ENCODE measurements at regions not wholly inside any gene's neighbourhood (a gene's known extent, or its start where the extent isn't known, plus 50 kb on each side); places are given as distances from the start of the nearest gene placed in this dataset.

DNA sequence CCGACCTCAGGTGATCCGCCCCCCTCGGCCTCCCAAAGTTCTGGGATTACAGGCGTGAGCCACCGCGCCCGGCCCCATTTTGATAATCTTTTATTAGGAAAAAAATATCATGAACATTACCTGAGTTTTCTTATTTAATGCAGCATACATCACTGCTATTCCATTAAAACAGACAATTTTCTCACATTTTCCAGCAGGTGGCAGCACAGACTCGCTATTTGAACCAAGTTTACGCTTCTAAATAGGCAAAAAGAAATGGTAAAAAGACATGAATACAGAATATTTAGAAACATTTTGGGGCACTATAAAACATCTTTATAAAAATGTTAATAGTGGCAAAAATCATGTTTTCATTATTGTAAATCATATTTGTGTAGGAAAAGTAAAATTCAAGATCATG, 903.1 kb downstream of the SLITRK6 start:
- TF ChIP-seq TAF1 (IDR thresholded peaks at IDR 0.05; ENCODE audit: borderline replicate concordance, low read depth, low read length) = no peak
- TF ChIP-seq POLR2AphosphoS5 (IDR thresholded peaks at IDR 0.05; ENCODE audit: low read depth, low read length) = no peak
- TF ChIP-seq POLR2A (IDR thresholded peaks at IDR 0.05; ENCODE audit: low read depth, low read length) = no peak
- DNase-seq (ENCODE audit: insufficient read length) (no peak), FAIRE-seq (no peak)

DNA sequence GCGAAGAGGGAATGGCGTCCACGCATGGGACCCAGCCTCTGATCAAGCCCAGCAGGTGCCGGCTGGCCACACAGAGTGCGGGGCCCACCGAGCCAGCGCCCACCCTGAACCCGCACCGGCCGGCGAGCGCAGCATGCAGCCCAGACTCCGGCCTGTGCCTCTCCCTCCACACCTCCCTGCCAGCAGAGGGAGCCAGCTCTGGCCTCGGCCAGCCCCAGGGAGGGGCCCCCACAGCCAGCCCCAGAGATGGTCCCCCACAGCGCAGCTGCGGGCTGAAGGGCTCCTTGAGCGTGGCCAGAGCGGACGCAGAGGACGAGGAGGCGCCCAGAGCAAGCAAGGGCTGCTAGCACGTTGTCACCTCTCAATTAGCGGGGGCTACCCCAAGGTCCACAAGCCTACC, 904.5 kb downstream of the SLITRK6 start:
- TF ChIP-seq POLR2AphosphoS5 (IDR thresholded peaks at IDR 0.05; ENCODE audit: low read depth, low read length) (no peak), TAF1 (IDR thresholded peaks at IDR 0.05; ENCODE audit: borderline replicate concordance, low read depth, low read length) (no peak), POLR2A (IDR thresholded peaks at IDR 0.05; ENCODE audit: low read depth, low read length) (no peak)
- DNase-seq (ENCODE audit: insufficient read length) = no peak
- no peak for FAIRE-seq

DNA sequence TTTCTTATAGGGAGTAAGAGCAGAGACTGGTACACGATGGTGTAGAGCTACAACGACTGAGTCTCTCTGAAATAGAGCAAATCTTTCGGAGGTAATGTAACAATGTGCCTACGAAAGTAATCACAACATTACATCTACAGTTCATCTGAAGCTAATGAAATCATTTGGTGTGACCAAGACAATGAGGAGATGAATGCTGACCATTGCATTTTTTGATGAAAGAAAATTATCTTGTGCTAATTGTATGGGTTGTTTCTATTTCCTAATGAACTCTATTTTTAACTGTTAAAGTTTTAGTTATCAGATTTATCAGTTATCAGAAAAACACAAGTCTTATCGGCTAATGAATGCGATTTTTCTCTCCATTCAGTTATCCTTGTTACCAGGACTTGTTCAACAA, 913.4 kb downstream of the SLITRK6 start:
- DNase-seq (ENCODE audit: insufficient read length) (no peak), FAIRE-seq (no peak)
- TF ChIP-seq POLR2A (IDR thresholded peaks at IDR 0.05; ENCODE audit: low read depth, low read length) = no peak
- no peak for TF ChIP-seq TAF1 (IDR thresholded peaks at IDR 0.05; ENCODE audit: borderline replicate concordance, low read depth, low read length)
- TF ChIP-seq POLR2AphosphoS5 (IDR thresholded peaks at IDR 0.05; ENCODE audit: low read depth, low read length) = no peak

GRCh38 chr13:84873951-84874350, 925.3 kb downstream of the SLITRK6 start:
- TF ChIP-seq POLR2A (IDR thresholded peaks at IDR 0.05; ENCODE audit: low read depth, low read length) (no peak), POLR2AphosphoS5 (IDR thresholded peaks at IDR 0.05; ENCODE audit: low read depth, low read length) (no peak), TAF1 (IDR thresholded peaks at IDR 0.05; ENCODE audit: borderline replicate concordance, low read depth, low read length) (no peak)
- FAIRE-seq = no peak
- no peak for DNase-seq (ENCODE audit: insufficient read length)

DNA sequence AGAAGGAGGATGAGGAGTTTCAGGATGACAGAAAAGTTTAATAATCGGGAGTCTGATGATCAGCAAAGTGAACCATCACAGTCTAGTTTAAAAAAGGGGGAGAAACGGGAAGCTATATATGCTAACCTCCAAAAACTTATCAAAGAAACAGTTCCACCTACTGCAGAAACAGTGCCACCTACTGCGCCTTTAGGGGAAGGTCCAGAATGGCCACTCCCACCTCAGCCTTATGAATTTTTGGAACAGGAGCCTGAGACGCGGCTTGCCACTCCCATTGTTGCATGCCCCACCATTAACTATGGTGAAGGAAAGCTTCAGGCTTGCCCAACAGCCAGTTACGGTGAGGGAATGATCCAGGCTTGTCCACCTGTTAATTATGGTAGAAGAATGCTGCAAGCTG, 929.0 kb downstream of the SLITRK6 start:
- FAIRE-seq (no peak), DNase-seq (ENCODE audit: insufficient read length) (no peak)
- TF ChIP-seq POLR2A (IDR thresholded peaks at IDR 0.05; ENCODE audit: low read depth, low read length) (no peak), POLR2AphosphoS5 (IDR thresholded peaks at IDR 0.05; ENCODE audit: low read depth, low read length) (no peak), TAF1 (IDR thresholded peaks at IDR 0.05; ENCODE audit: borderline replicate concordance, low read depth, low read length) (no peak)

GRCh38 chr13:84867246-84867645, 932.0 kb downstream of the SLITRK6 start:
- FAIRE-seq (no peak), DNase-seq (ENCODE audit: insufficient read length) (no peak)
- TF ChIP-seq POLR2AphosphoS5 (IDR thresholded peaks at IDR 0.05; ENCODE audit: low read depth, low read length) (no peak), TAF1 (IDR thresholded peaks at IDR 0.05; ENCODE audit: borderline replicate concordance, low read depth, low read length) (no peak), POLR2A (IDR thresholded peaks at IDR 0.05; ENCODE audit: low read depth, low read length) (no peak)

GRCh38 chr13:84865783-84866221, 933.4 kb downstream of the SLITRK6 start:
- no peak for FAIRE-seq
- no peak for TF ChIP-seq POLR2A (IDR thresholded peaks at IDR 0.05; ENCODE audit: low read depth, low read length)
- no peak for TF ChIP-seq TAF1 (IDR thresholded peaks at IDR 0.05; ENCODE audit: borderline replicate concordance, low read depth, low read length)
- TF ChIP-seq POLR2AphosphoS5 (IDR thresholded peaks at IDR 0.05; ENCODE audit: low read depth, low read length) = no peak
- DNase-seq (ENCODE audit: insufficient read length) = no peak

- FAIRE-seq (no peak), DNase-seq (ENCODE audit: insufficient read length) (no peak)
- TF ChIP-seq POLR2AphosphoS5 (IDR thresholded peaks at IDR 0.05; ENCODE audit: low read depth, low read length) (no peak), POLR2A (IDR thresholded peaks at IDR 0.05; ENCODE audit: low read depth, low read length) (no peak), TAF1 (IDR thresholded peaks at IDR 0.05; ENCODE audit: borderline replicate concordance, low read depth, low read length) (no peak)
Measured at GRCh38 chr13:84864341-84864740, 934.9 kb downstream of the SLITRK6 start.

- no peak for FAIRE-seq
- TF ChIP-seq POLR2A (IDR thresholded peaks at IDR 0.05; ENCODE audit: low read depth, low read length) (no peak), TAF1 (IDR thresholded peaks at IDR 0.05; ENCODE audit: borderline replicate concordance, low read depth, low read length) (no peak), POLR2AphosphoS5 (IDR thresholded peaks at IDR 0.05; ENCODE audit: low read depth, low read length) (no peak)
- DNase-seq (ENCODE audit: insufficient read length) = no peak
Measured at GRCh38 chr13:84847107-84847506, 952.1 kb downstream of the SLITRK6 start.

DNA sequence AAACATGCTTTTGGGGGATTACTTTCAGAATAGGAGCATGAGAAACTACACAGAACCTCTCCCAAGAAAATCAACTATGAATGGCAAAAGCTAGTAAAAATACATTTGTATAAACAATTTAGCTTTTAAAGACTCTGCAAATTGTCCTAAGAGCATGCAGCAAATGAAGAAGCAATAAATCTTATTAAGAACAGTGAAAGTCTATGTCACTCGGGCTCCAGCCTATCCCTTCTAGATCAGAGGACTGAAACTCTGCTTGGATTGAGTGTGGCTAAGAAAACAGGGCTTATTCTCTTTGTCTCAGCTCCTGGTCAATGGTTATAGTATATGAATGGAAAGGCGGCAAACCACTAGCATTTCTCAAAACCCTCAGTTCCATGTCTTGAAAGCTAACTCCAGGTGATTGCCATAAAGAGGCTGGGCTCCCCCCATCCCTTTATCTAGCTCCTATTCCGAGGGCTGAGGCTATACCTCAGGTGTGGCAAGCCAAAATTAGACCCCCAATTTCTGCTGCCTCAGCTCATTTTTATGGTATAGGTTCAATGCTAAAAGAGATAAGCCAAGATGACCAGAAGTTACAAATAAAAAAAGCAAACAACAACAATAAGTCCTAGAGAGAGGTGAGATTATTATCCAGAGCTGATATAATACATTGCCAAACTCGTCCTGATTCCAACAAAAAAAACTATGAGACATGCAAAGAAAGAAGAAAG, 953.2 kb downstream of the SLITRK6 start:
- no peak for DNase-seq (ENCODE audit: insufficient read length)
- TF ChIP-seq POLR2AphosphoS5 (IDR thresholded peaks at IDR 0.05; ENCODE audit: low read depth, low read length) (no peak), TAF1 (IDR thresholded peaks at IDR 0.05; ENCODE audit: borderline replicate concordance, low read depth, low read length) (no peak), POLR2A (IDR thresholded peaks at IDR 0.05; ENCODE audit: low read depth, low read length) (no peak)
- no peak for FAIRE-seq

- TF ChIP-seq TAF1 (IDR thresholded peaks at IDR 0.05; ENCODE audit: borderline replicate concordance, low read depth, low read length) = no peak
- TF ChIP-seq POLR2AphosphoS5 (IDR thresholded peaks at IDR 0.05; ENCODE audit: low read depth, low read length) = no peak
- no peak for TF ChIP-seq POLR2A (IDR thresholded peaks at IDR 0.05; ENCODE audit: low read depth, low read length)
- DNase-seq (ENCODE audit: insufficient read length) (no peak), FAIRE-seq (no peak)
Measured at GRCh38 chr13:84844473-84844872, 954.7 kb downstream of the SLITRK6 start.

- no peak for TF ChIP-seq TAF1 (IDR thresholded peaks at IDR 0.05; ENCODE audit: borderline replicate concordance, low read depth, low read length)
- TF ChIP-seq POLR2A (IDR thresholded peaks at IDR 0.05; ENCODE audit: low read depth, low read length) = no peak
- TF ChIP-seq POLR2AphosphoS5 (IDR thresholded peaks at IDR 0.05; ENCODE audit: low read depth, low read length) = no peak
- DNase-seq (ENCODE audit: insufficient read length) (no peak), FAIRE-seq (no peak)
Measured at GRCh38 chr13:84843368-84843767, 955.9 kb downstream of the SLITRK6 start.
